Liver (tissue), 8 donors: ENCODE measurements at regions not wholly inside any gene's neighbourhood (a gene's known extent, or its start where the extent isn't known, plus 50 kb on each side); places are given as distances from the start of the nearest gene placed in this dataset.

Experiments
- DNase-seq: peaks from one replicate; pipeline ENCODE4 v3.0.0-alpha.2; 2017; ENCODE audit warnings: low spot score
- H3K27ac ChIP-seq, 2 donors: one replicate each; pipeline ENCODE4 v1.7.0; 2013; ENCODE audit warnings: inconsistent platforms in 2 of 2, low read length in 2 of 2, control low read depth in 1 of 2, low read depth in 1 of 2, mild to moderate bottlenecking in 1 of 2
- H3K27me3 ChIP-seq, 4 donors: one replicate each; pipeline versions ENCODE4 v1.6.1 to v1.7.0; 2013; ENCODE audit warnings: low read length in 3 of 4, inconsistent platforms in 1 of 4, mild to moderate bottlenecking in 1 of 4, moderate library complexity in 1 of 4; ENCODE audit not compliant: control insufficient read depth in 4 of 4, insufficient read depth in 4 of 4
- H3K36me3 ChIP-seq, 4 donors: one replicate each; pipeline versions ENCODE4 v1.6.1 to v1.7.0; 2013; ENCODE audit warnings: low read length in 3 of 4, mild to moderate bottlenecking in 3 of 4, low read depth in 1 of 4, moderate library complexity in 1 of 4; ENCODE audit not compliant: control insufficient read depth in 4 of 4, insufficient read depth in 3 of 4
- H3K4me1 ChIP-seq, 4 donors: one replicate each; pipeline versions ENCODE4 v1.6.1 to v1.7.0; 2013; ENCODE audit warnings: low read length in 3 of 4, mild to moderate bottlenecking in 3 of 4, moderate library complexity in 1 of 4; ENCODE audit not compliant: control insufficient read depth in 4 of 4, insufficient read depth in 4 of 4
- H3K4me3 ChIP-seq, 3 donors: one replicate each; pipeline versions ENCODE4 v1.6.1 to v1.7.0; 2013; ENCODE audit warnings: low read length in 3 of 3, control low read depth in 1 of 3, low read depth in 1 of 3, mild to moderate bottlenecking in 1 of 3
- H3K9ac ChIP-seq, 2 donors: one replicate each; pipeline ENCODE4 v1.7.0; 2013; ENCODE audit warnings: low read length in 2 of 2, mild to moderate bottlenecking in 2 of 2, moderate library complexity in 2 of 2, control low read depth in 1 of 2, low read depth in 1 of 2
- H3K9me3 ChIP-seq, 4 donors: one replicate each; pipeline versions ENCODE4 v1.6.1 to v1.7.0; 2013; ENCODE audit warnings: low read length in 3 of 4; ENCODE audit not compliant: control insufficient read depth in 4 of 4
- EGR1 ChIP-seq, 2 donors: IDR thresholded peaks; 2 replicates each; pipeline ENCODE4 v1.6.1; 2016 to 2018; ENCODE audit warnings: antibody characterized with exemption in 2 of 2, low read depth in 2 of 2
- FOXA1 ChIP-seq: IDR thresholded peaks from 2 replicates; pipeline ENCODE4 v1.6.1; 2016; ENCODE audit warnings: antibody characterized with exemption
- HNF4G ChIP-seq: IDR thresholded peaks from 2 replicates; pipeline ENCODE4 v1.6.1; 2016; ENCODE audit warnings: antibody characterized with exemption
- JUND ChIP-seq, 2 donors: IDR thresholded peaks; 2 replicates each; pipeline ENCODE4 v1.6.1; 2016; ENCODE audit warnings: antibody characterized with exemption in 2 of 2
- NR2F2 ChIP-seq: IDR thresholded peaks from 2 replicates; pipeline ENCODE4 v1.6.1; 2016; ENCODE audit warnings: antibody characterized with exemption
- RAD21 ChIP-seq, 2 donors: IDR thresholded peaks; 2 replicates each; pipeline ENCODE4 v1.6.1; 2016; ENCODE audit warnings: antibody characterized with exemption in 2 of 2, mild to moderate bottlenecking in 2 of 2
- RXRA ChIP-seq, 2 donors: IDR thresholded peaks; 2 replicates each; pipeline ENCODE4 v1.6.1; 2017 to 2018; ENCODE audit warnings: antibody characterized with exemption in 2 of 2, mild to moderate bottlenecking in 1 of 2
- SP1 ChIP-seq: IDR thresholded peaks from 2 replicates; pipeline ENCODE4 v1.6.1; 2018; ENCODE audit warnings: antibody characterized with exemption, mild to moderate bottlenecking
- TAF1 ChIP-seq: conservative IDR thresholded peaks from 2 replicates; pipeline ENCODE4 v1.6.1; 2016; ENCODE audit warnings: antibody characterized with exemption, mild to moderate bottlenecking
- YY1 ChIP-seq: IDR thresholded peaks from 2 replicates; pipeline ENCODE4 v1.6.1; 2016; ENCODE audit warnings: antibody characterized with exemption, mild to moderate bottlenecking
- WGBS: extraction: QIAGEN DNeasy Blood & Tissue Kit; methylation state at CpG from one replicate; pipeline ENCODE4 v1.1.7; 2013; 5-methylcytosine and 5-hydroxymethylcytosine counted together
- TF ChIP-seq, protein P1 (sequence below): fragments of 150-350 bp; IDR thresholded peaks from 2 replicates; pipeline ENCODE4 v1.5.1; 2017; ENCODE audit warnings: improper control_type of control experiment, low read depth, low read length; ENCODE audit not compliant: missing input control
- TF ChIP-seq, protein P2 (sequence below): IDR thresholded peaks from 2 replicates; pipeline ENCODE4 v1.6.1; 2016; ENCODE audit warnings: antibody characterized with exemption
- TF ChIP-seq, protein P3 (sequence below): IDR thresholded peaks from 2 replicates; pipeline ENCODE4 v1.6.1; 2016; ENCODE audit warnings: antibody characterized with exemption
- TF ChIP-seq, protein P4 (sequence below): IDR thresholded peaks from 2 replicates; pipeline ENCODE4 v1.6.1; 2016; ENCODE audit warnings: antibody characterized with exemption
- TF ChIP-seq, protein P5 (sequence below): IDR thresholded peaks from 2 replicates; pipeline ENCODE4 v1.6.1; 2016; ENCODE audit warnings: antibody characterized with exemption, mild to moderate bottlenecking
- donor health status: healthy.
- donor health status: healthy.
- donor health status: healthy.
- donor health status: healthy.
- donor health status: healthy.

DNA sequence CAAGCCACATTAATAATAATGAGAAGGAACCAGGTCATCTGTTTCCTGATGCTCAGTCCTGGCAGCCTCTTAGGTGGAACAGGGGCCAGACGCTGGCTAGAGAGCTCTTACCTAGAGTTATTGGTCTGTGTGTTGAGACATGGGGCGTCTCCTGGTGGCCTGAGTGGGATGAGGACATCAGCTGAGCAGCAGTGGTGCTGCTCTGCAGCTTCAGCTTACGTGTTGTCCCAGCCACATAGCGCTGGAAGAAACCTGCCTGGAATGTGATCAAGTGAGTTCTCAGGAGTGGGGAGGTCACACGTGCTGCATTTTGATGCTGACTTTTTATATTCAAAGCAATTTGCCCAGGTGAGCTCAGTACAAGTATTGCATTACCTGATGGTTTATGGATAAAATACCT is 355.4 kb downstream of the CDH26 start:
- no peak for TF ChIP-seq YY1
- TF ChIP-seq RXRA (IDR thresholded peaks at IDR 0.05): no peak
- TF ChIP-seq, protein P1, sequence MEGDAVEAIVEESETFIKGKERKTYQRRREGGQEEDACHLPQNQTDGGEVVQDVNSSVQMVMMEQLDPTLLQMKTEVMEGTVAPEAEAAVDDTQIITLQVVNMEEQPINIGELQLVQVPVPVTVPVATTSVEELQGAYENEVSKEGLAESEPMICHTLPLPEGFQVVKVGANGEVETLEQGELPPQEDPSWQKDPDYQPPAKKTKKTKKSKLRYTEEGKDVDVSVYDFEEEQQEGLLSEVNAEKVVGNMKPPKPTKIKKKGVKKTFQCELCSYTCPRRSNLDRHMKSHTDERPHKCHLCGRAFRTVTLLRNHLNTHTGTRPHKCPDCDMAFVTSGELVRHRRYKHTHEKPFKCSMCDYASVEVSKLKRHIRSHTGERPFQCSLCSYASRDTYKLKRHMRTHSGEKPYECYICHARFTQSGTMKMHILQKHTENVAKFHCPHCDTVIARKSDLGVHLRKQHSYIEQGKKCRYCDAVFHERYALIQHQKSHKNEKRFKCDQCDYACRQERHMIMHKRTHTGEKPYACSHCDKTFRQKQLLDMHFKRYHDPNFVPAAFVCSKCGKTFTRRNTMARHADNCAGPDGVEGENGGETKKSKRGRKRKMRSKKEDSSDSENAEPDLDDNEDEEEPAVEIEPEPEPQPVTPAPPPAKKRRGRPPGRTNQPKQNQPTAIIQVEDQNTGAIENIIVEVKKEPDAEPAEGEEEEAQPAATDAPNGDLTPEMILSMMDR: no peak
- TF ChIP-seq TAF1: no peak
- TF ChIP-seq EGR1 (IDR thresholded peaks at IDR 0.05; ENCODE audit: low read depth in 2 of 2): no peak
- no peak for TF ChIP-seq FOXA1
- TF ChIP-seq, protein P2, sequence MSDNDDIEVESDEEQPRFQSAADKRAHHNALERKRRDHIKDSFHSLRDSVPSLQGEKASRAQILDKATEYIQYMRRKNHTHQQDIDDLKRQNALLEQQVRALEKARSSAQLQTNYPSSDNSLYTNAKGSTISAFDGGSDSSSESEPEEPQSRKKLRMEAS: no peak
- no peak for TF ChIP-seq NR2F2
- Histone ChIP-seq H3K36me3 (no peaks in the 10 kb centered on the region), H3K4me3 (no peak overlapping the region), H3K27me3 (peaks cover 0 to 2% (median 0%) of the 10 kb centered on the region in 4 donors), H3K9ac (no peak overlapping the region), H3K4me1 (no peaks in the 10 kb centered on the region), H3K9me3 (no peaks in the 10 kb centered on the region), H3K27ac (no peak overlapping the region)
- 71% methylated on average over 5 of the region's 5 CpGs for whole genome bisulfite sequencing
- no peak for DNase-seq

DNA sequence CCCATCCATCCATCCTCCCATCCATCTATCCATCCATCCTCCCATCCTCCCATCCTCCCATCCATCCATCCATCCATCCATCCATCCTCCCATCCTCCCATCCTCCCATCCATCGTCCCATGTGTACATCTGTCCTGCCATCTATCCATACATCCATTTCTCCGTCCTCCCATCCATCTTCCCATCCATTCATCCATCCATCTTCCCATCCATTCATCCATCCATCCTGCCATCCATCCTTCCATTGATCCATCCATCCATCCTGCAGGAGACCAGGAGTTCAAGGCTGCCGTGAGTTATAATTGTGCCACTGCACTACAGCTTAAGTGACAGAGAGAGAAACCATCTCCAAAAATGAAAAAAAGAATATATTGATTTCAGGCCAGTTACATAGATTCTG is 356.5 kb downstream of the CDH26 start:
- H3K4me3 ChIP-seq: no peak overlapping the region
- peaks cover 0 to 2% (median 0%) of the 10 kb centered on the region in 4 donors for H3K27me3 ChIP-seq
- no peaks in the 10 kb centered on the region for H3K36me3 ChIP-seq
- no peak overlapping the region for H3K9ac ChIP-seq
- TF ChIP-seq, protein P3, sequence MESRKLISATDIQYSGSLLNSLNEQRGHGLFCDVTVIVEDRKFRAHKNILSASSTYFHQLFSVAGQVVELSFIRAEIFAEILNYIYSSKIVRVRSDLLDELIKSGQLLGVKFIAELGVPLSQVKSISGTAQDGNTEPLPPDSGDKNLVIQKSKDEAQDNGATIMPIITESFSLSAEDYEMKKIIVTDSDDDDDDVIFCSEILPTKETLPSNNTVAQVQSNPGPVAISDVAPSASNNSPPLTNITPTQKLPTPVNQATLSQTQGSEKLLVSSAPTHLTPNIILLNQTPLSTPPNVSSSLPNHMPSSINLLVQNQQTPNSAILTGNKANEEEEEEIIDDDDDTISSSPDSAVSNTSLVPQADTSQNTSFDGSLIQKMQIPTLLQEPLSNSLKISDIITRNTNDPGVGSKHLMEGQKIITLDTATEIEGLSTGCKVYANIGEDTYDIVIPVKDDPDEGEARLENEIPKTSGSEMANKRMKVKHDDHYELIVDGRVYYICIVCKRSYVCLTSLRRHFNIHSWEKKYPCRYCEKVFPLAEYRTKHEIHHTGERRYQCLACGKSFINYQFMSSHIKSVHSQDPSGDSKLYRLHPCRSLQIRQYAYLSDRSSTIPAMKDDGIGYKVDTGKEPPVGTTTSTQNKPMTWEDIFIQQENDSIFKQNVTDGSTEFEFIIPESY: no peak
- no peak for TF ChIP-seq NR2F2
- TF ChIP-seq RAD21 (IDR thresholded peaks at IDR 0.05): no peak
- TF ChIP-seq JUND (IDR thresholded peaks at IDR 0.05): no peak
- TF ChIP-seq, protein P1: no peak
- TF ChIP-seq FOXA1: no peak
- no peak for TF ChIP-seq EGR1 (IDR thresholded peaks at IDR 0.05; ENCODE audit: low read depth in 2 of 2)
- TF ChIP-seq, protein P4, sequence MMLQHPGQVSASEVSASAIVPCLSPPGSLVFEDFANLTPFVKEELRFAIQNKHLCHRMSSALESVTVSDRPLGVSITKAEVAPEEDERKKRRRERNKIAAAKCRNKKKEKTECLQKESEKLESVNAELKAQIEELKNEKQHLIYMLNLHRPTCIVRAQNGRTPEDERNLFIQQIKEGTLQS: no peak
- TF ChIP-seq SP1: no peak
- TF ChIP-seq TAF1: no peak
- TF ChIP-seq, protein P5, sequence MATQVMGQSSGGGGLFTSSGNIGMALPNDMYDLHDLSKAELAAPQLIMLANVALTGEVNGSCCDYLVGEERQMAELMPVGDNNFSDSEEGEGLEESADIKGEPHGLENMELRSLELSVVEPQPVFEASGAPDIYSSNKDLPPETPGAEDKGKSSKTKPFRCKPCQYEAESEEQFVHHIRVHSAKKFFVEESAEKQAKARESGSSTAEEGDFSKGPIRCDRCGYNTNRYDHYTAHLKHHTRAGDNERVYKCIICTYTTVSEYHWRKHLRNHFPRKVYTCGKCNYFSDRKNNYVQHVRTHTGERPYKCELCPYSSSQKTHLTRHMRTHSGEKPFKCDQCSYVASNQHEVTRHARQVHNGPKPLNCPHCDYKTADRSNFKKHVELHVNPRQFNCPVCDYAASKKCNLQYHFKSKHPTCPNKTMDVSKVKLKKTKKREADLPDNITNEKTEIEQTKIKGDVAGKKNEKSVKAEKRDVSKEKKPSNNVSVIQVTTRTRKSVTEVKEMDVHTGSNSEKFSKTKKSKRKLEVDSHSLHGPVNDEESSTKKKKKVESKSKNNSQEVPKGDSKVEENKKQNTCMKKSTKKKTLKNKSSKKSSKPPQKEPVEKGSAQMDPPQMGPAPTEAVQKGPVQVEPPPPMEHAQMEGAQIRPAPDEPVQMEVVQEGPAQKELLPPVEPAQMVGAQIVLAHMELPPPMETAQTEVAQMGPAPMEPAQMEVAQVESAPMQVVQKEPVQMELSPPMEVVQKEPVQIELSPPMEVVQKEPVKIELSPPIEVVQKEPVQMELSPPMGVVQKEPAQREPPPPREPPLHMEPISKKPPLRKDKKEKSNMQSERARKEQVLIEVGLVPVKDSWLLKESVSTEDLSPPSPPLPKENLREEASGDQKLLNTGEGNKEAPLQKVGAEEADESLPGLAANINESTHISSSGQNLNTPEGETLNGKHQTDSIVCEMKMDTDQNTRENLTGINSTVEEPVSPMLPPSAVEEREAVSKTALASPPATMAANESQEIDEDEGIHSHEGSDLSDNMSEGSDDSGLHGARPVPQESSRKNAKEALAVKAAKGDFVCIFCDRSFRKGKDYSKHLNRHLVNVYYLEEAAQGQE: no peak
- TF ChIP-seq HNF4G: no peak
- 87% methylated on average over 3 of the region's 3 CpGs for WGBS
- no peaks in the 10 kb centered on the region for H3K9me3 ChIP-seq
- H3K27ac ChIP-seq: no peak overlapping the region
- no peak for DNase-seq
- no peaks in the 10 kb centered on the region for H3K4me1 ChIP-seq
